ENCODE measurements at regions not wholly inside any gene's neighbourhood (a gene's known extent, or its start where the extent isn't known, plus 50 kb on each side); places are given as distances from the start of the nearest gene placed in this dataset.

GRCh38 chr20:52791091-52791490 lies 181.1 kb upstream of the TSHZ2 start:
- H3K79me2 ChIP-seq (replicated peaks; ENCODE audit: insufficient read depth, low read length): no peaks in the 10 kb centered on the region
- no peaks in the 10 kb centered on the region for H3K27me3 ChIP-seq (ENCODE audit: insufficient read depth, low read depth, low read length)
- no peak overlapping the region for H3K27ac ChIP-seq (ENCODE audit: low read length)
- no peak overlapping the region for H2AFZ ChIP-seq (ENCODE audit: low read depth, low read length)
- TF ChIP-seq RAD21 (conservative IDR thresholded peaks at IDR 0.05): no peak
- TF ChIP-seq MXI1 (conservative IDR thresholded peaks at IDR 0.05; ENCODE audit: poor library complexity, severe bottlenecking): no peak
- TF ChIP-seq, protein P1, sequence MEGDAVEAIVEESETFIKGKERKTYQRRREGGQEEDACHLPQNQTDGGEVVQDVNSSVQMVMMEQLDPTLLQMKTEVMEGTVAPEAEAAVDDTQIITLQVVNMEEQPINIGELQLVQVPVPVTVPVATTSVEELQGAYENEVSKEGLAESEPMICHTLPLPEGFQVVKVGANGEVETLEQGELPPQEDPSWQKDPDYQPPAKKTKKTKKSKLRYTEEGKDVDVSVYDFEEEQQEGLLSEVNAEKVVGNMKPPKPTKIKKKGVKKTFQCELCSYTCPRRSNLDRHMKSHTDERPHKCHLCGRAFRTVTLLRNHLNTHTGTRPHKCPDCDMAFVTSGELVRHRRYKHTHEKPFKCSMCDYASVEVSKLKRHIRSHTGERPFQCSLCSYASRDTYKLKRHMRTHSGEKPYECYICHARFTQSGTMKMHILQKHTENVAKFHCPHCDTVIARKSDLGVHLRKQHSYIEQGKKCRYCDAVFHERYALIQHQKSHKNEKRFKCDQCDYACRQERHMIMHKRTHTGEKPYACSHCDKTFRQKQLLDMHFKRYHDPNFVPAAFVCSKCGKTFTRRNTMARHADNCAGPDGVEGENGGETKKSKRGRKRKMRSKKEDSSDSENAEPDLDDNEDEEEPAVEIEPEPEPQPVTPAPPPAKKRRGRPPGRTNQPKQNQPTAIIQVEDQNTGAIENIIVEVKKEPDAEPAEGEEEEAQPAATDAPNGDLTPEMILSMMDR (IDR thresholded peaks at IDR 0.05; ENCODE audit: poor library complexity, severe bottlenecking): no peak
- TF ChIP-seq EP300 (conservative IDR thresholded peaks at IDR 0.05; ENCODE audit: poor library complexity, severe bottlenecking): no peak
- TF ChIP-seq SMC3 (conservative IDR thresholded peaks at IDR 0.05; ENCODE audit: poor library complexity): no peak
- TF ChIP-seq POLR2AphosphoS5 (IDR thresholded peaks at IDR 0.05): no peak
- no peak for TF ChIP-seq EZH2 (IDR thresholded peaks at IDR 0.05; ENCODE audit: borderline replicate concordance, insufficient read depth, low read length, poor library complexity, severe bottlenecking)
- no peak for TF ChIP-seq REST (IDR thresholded peaks at IDR 0.05; ENCODE audit: borderline replicate concordance)
- TF ChIP-seq TAF1 (IDR thresholded peaks at IDR 0.05; ENCODE audit: low read depth): no peak
- no peaks in the 10 kb centered on the region for H4K20me1 ChIP-seq (ENCODE audit: insufficient read depth)
- H3K4me2 ChIP-seq (ENCODE audit: low read length): no peak overlapping the region
- H3K9me2 ChIP-seq (ENCODE audit: insufficient read depth, low read length): no peaks in the 10 kb centered on the region
- no peak overlapping the region for H3K9ac ChIP-seq (ENCODE audit: low read length)
- H3K4me3 ChIP-seq (ENCODE audit: low read length): no peak overlapping the region
- H3K9me3 ChIP-seq (ENCODE audit: low read length): no peaks in the 10 kb centered on the region
- no peaks in the 10 kb centered on the region for H3F3A ChIP-seq (ENCODE audit: insufficient read depth, low read length, poor library complexity, severe bottlenecking)
- H3K36me3 ChIP-seq (ENCODE audit: insufficient read depth, low read length): no peaks in the 10 kb centered on the region

DNA sequence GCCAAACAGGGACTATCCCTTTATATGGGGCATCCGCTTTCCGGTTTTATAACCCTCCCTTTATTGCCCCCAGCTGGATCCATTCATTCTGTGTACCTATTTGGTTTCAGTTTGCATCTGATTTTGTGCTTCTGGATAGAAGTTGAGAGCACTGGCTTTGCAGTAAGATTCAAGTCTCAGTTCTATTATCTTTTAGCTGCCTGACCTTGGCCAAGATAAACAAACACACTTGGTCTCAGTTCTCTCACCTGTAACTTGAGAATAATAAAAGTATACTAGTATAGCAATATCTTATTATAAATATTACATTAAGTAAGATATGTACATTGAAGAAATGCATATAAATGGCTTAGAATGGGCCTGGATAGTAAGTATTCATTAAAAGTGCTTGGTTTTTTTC lies 182.4 kb upstream of the TSHZ2 start:
- Histone ChIP-seq H3K4me3 (ENCODE audit: low read length) (no peak overlapping the region), H3K27me3 (ENCODE audit: insufficient read depth, low read depth, low read length) (no peaks in the 10 kb centered on the region), H3K9me3 (ENCODE audit: low read length) (no peaks in the 10 kb centered on the region), H3F3A (ENCODE audit: insufficient read depth, low read length, poor library complexity, severe bottlenecking) (no peaks in the 10 kb centered on the region), H4K20me1 (ENCODE audit: insufficient read depth) (no peaks in the 10 kb centered on the region), H3K27ac (ENCODE audit: low read length) (no peak overlapping the region), H3K9ac (ENCODE audit: low read length) (no peak overlapping the region), H2AFZ (ENCODE audit: low read depth, low read length) (no peak overlapping the region), H3K79me2 (replicated peaks; ENCODE audit: insufficient read depth, low read length) (no peaks in the 10 kb centered on the region), H3K4me2 (ENCODE audit: low read length) (no peak overlapping the region), H3K36me3 (ENCODE audit: insufficient read depth, low read length) (no peaks in the 10 kb centered on the region), H3K9me2 (ENCODE audit: insufficient read depth, low read length) (no peaks in the 10 kb centered on the region)
- TF ChIP-seq EZH2 (IDR thresholded peaks at IDR 0.05; ENCODE audit: borderline replicate concordance, insufficient read depth, low read length, poor library complexity, severe bottlenecking) (no peak), EP300 (conservative IDR thresholded peaks at IDR 0.05; ENCODE audit: poor library complexity, severe bottlenecking) (no peak), POLR2AphosphoS5 (IDR thresholded peaks at IDR 0.05) (no peak), SMC3 (conservative IDR thresholded peaks at IDR 0.05; ENCODE audit: poor library complexity) (no peak), REST (IDR thresholded peaks at IDR 0.05; ENCODE audit: borderline replicate concordance) (no peak), RAD21 (conservative IDR thresholded peaks at IDR 0.05) (no peak), MXI1 (conservative IDR thresholded peaks at IDR 0.05; ENCODE audit: poor library complexity, severe bottlenecking) (no peak), TAF1 (IDR thresholded peaks at IDR 0.05; ENCODE audit: low read depth) (no peak)
- TF ChIP-seq, protein P1 (IDR thresholded peaks at IDR 0.05; ENCODE audit: poor library complexity, severe bottlenecking): no peak
